GM10266 (cell line): ENCODE measurements at regions not wholly inside any gene's neighbourhood (a gene's known extent, or its start where the extent isn't known, plus 50 kb on each side); places are given as distances from the start of the nearest gene placed in this dataset.

Experiments used
- DNase-seq: peaks from one replicate; pipeline ENCODE4 v3.0.0; 2012; ENCODE audit errors: extremely low spot score
- CTCF ChIP-seq: IDR thresholded peaks from 2 replicates; pipeline ENCODE4 v1.5.1; 2012; ENCODE audit warnings: mild to moderate bottlenecking, low read depth; ENCODE audit not compliant: control insufficient read depth, insufficient read depth; ENCODE audit errors: missing control alignments

DNA sequence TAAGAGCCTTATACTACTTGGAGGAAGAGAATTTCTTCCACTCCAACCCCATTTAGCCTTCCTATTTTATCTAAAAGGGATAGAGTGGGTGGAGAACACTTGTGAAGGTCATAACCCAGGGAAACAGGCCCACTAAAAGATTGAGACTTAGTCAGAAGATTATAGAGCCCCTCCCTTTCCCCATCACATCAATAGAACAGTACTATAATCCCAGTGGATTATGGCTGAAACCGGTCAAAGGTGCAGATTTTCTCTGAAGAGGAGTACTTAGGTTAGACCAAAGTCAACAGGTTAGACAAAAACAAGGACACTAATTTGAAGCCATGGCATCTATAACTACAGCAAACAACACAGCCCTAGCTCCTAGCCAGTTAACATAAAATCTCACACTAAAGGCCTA is 330.9 kb upstream of the NOX3 start:
- DNase-seq, result no peak
- TF ChIP-seq CTCF, result no peak

- TF ChIP-seq CTCF, result no peak
- no peak for DNase-seq
These were observed 327.3 kb upstream of the NOX3 start for GRCh38 chr6:155782739-155783459.

DNA sequence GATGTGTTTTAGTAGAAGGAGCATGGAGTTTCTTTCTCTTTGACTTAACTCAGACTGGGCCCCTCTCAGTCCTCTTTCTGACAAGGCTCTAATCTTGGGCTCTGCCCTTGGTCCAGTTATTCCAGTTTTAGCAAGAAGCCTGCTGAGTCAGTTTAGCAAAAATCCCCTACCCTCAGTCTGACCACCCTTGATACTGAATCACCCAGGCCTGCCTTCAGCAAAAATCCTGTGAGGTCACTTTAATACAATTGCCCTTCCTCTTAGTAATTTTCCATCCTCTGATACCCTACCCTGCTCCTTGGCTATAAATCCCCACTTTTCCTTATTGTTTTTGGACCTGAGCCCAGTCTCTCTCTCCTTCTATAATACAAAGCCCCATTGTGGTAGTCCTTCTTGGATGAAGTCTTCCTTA is 326.7 kb upstream of the NOX3 start:
- DNase-seq, result no peak

GRCh38 chr6:155779456-155779855 is 323.8 kb upstream of the NOX3 start:
- DNase-seq, result no peak
- TF ChIP-seq CTCF, result no peak

More for the DNA sequence above, 326.7 kb upstream of the NOX3 start:
- no peak for TF ChIP-seq CTCF

- no peak for DNase-seq
These were observed 322.7 kb upstream of the NOX3 start for GRCh38 chr6:155778336-155778735.

DNA sequence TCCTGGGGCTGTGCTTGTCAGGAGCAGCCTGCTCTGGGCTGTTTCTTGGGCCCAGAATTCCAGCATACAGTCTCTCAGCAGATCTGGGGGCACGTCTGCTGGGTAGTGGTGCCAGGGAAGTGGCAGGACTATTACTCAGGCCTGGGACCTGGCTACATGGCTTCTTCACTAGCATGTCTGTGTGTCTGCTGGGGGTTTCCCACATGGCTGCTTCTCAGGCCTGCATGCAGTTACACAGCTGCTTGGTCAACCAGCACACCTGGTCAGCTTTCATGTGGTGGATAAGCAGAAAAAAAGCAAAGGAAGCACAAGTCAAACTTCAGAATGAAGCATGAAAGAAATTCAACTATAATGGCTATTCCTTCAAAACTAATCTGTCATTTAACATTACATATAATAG is 316.2 kb upstream of the NOX3 start:
- no peak for TF ChIP-seq CTCF
- DNase-seq, result no peak

More at GRCh38 chr6:155778336-155778735, 322.7 kb upstream of the NOX3 start:
- no peak for TF ChIP-seq CTCF

DNA sequence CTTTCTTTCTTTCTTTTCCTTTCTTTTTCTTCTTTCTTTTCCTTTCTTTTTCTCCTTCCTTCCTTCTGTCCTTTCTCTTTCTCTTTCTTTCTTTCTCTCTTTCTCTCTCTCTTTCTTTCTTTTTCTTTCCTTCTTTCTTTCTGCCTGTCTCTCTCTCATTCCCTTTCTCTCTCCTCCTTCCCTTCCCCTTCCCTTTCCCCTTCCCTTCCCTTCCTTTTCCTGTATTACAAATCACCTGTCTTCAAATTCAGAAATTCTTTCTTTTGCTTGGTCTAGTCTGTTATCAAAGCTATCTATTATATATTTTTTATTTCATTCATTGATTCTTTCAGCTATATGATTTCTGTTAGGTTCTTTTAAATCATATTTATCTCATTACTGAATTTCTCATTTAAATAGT is 315.2 kb upstream of the NOX3 start:
- no peak for DNase-seq

More for the DNA sequence above, 315.2 kb upstream of the NOX3 start:
- no peak for TF ChIP-seq CTCF
